Coronary artery (tissue), 2 donors: ENCODE measurements at regions not wholly inside any gene's neighbourhood (a gene's known extent, or its start where the extent isn't known, plus 50 kb on each side); places are given as distances from the start of the nearest gene placed in this dataset.

Experiments
- DNase-seq: peaks from one replicate; pipeline ENCODE4 v3.0.0-alpha.2; 2017; ENCODE audit warnings: low spot score
- H3K27ac ChIP-seq, 2 donors: fragments of 200-600 bp; sonication (generic); one replicate each; pipeline ENCODE4 v1.5.1; 2016 to 2019
- H3K4me3 ChIP-seq: fragments of 200-600 bp; sonication (generic); 2 replicates; pipeline ENCODE4 v1.5.1; 2016; ENCODE audit warnings: mild to moderate bottlenecking, moderate library complexity
- CTCF ChIP-seq: fragments of 200-600 bp; sonication (generic); IDR thresholded peaks from one replicate; pipeline ENCODE4 v1.5.1; 2019; ENCODE audit warnings: antibody characterized with exemption

GRCh38 chr13:40056898-40057619 is 401.6 kb downstream of the COG6 start:
- TF ChIP-seq CTCF = no peak
- no peak overlapping the region for H3K27ac ChIP-seq
- H3K4me3 ChIP-seq = no peak overlapping the region
- DNase-seq = no peak

GRCh38 chr13:40058757-40059236 is 403.3 kb downstream of the COG6 start:
- Histone ChIP-seq H3K4me3 (no peak overlapping the region), H3K27ac (no peak overlapping the region)
- DNase-seq = no peak
- TF ChIP-seq CTCF = no peak

GRCh38 chr13:40059540-40060232 is 404.2 kb downstream of the COG6 start:
- H3K27ac ChIP-seq = no peak overlapping the region
- no peak overlapping the region for H3K4me3 ChIP-seq
- no peak for TF ChIP-seq CTCF
- DNase-seq = no peak

- Histone ChIP-seq H3K4me3 (no peak overlapping the region), H3K27ac (no peak overlapping the region)
- no peak for DNase-seq
- TF ChIP-seq CTCF = no peak
Observed at GRCh38 chr13:40060296-40061007, 405.0 kb downstream of the COG6 start.

GRCh38 chr13:40061466-40062450 is 406.3 kb downstream of the COG6 start:
- no peak overlapping the region for H3K27ac ChIP-seq
- H3K4me3 ChIP-seq = no peak overlapping the region
- no peak for TF ChIP-seq CTCF
- DNase-seq = no peak

GRCh38 chr13:40063278-40063698 is 407.8 kb downstream of the COG6 start:
- DNase-seq = no peak
- Histone ChIP-seq H3K4me3 (no peak overlapping the region), H3K27ac (no peak overlapping the region)
- TF ChIP-seq CTCF = no peak
